Upper lobe of left lung (tissue), 4 donors: ENCODE measurements at regions not wholly inside any gene's neighbourhood (a gene's known extent, or its start where the extent isn't known, plus 50 kb on each side); places are given as distances from the start of the nearest gene placed in this dataset.

Source experiments
- EP300 ChIP-seq, 4 donors: sonication (generic); formaldehyde crosslinking; IDR thresholded peaks; one replicate each; pipeline ENCODE4 v1.5.1; 2017; ENCODE audit warnings: antibody characterized with exemption in 4 of 4, control low read depth in 2 of 4
- POLR2A ChIP-seq, 4 donors: fragments of 450-650 bp; IDR thresholded peaks; one replicate each; pipeline ENCODE4 v1.5.1; 2016 to 2017; ENCODE audit warnings: antibody characterized with exemption in 4 of 4, mild to moderate bottlenecking in 2 of 4
- TF ChIP-seq, protein P1 (sequence below), 6 experiments: fragments of 450-650 bp in 4 of 6; fragments of 200-600 bp in 2 of 6; sonication (generic) in 2 of 6; IDR thresholded peaks; one replicate each; pipeline ENCODE4 v1.5.1; 2016 to 2019; ENCODE audit warnings: antibody characterized with exemption in 6 of 6

DNA sequence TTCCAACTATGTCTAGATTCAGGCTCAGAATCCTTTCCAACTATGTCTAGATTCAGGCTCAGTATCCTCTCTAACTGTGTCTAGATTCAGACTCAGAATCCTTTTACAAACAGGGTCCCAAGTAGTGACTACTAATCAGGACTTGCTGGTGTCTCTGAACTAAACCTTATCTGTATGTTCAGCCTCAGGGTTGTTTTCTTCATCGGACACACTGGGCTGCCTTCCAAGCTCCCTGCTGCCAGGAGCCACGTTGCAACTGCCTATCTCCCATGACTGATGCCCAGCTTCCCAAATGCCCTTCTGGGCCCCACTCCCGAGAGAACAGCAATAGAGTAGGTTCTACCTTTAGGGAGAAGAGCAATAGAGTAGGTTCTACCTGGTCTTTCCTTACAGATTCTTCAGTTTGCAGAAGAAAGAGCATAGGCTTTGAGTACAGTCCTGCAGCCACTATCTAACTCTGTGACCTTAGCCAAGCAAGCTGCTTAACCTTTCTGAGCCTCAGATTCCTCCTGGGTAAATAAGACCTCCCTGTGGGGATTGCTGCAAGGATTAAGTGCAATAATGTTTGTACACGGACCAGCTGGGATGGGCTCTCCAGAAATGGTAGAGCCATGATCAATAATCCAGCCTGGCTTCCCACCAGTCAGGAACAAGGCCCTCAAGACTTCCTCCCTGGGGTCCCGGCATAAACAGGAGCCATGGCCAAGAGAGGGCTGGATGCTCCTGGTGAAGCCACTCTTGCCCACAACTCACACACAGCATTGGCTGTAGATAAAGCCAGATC is 61.5 kb downstream of the ZIC5 start:
- TF ChIP-seq POLR2A (IDR thresholded peaks at IDR 0.05) (no peak), EP300 (IDR thresholded peaks at IDR 0.05) (no peak)
- TF ChIP-seq, protein P1, sequence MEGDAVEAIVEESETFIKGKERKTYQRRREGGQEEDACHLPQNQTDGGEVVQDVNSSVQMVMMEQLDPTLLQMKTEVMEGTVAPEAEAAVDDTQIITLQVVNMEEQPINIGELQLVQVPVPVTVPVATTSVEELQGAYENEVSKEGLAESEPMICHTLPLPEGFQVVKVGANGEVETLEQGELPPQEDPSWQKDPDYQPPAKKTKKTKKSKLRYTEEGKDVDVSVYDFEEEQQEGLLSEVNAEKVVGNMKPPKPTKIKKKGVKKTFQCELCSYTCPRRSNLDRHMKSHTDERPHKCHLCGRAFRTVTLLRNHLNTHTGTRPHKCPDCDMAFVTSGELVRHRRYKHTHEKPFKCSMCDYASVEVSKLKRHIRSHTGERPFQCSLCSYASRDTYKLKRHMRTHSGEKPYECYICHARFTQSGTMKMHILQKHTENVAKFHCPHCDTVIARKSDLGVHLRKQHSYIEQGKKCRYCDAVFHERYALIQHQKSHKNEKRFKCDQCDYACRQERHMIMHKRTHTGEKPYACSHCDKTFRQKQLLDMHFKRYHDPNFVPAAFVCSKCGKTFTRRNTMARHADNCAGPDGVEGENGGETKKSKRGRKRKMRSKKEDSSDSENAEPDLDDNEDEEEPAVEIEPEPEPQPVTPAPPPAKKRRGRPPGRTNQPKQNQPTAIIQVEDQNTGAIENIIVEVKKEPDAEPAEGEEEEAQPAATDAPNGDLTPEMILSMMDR (IDR thresholded peaks at IDR 0.05) = no peak
